ENCODE measurements at regions not wholly inside any gene's neighbourhood (a gene's known extent, or its start where the extent isn't known, plus 50 kb on each side); places are given as distances from the start of the nearest gene placed in this dataset.
"Not testable (repeated sequence)": the region's sequence is repeated elsewhere in the genome, so short reads cannot be mapped to it uniquely, and the experiment has no call there.

DNA sequence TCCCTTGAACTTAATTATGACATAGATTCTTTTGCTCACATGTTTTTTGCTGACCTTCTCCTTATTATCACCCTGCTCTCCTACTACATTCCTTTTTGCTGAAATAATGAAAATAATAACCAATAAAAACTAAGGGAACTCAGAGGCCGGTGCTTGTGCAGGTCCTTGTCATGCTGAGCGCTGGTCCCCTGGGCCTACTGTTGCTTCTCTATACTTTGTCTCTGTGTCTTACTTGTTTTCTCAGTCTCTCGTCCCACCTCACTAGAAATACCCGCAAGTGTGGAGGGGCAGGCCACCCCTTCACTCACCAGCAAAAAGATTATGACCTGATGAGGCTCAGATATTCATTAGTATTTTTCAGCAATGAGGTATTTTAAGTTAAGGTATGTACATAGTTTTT, 3918.8 kb upstream of the OR11H1 start:
- not testable (repeated sequence) for H3K4me1 ChIP-seq (ENCODE audit: control insufficient read depth, low read depth, low read length); H3K27me3 ChIP-seq (ENCODE audit: control insufficient read depth, insufficient read depth, low read length); H3K9ac ChIP-seq (ENCODE audit: low read length); H3K27ac ChIP-seq (ENCODE audit: low read length); H3K4me3 ChIP-seq (ENCODE audit: low read length); H3K36me3 ChIP-seq (ENCODE audit: control insufficient read depth, low read depth, low read length)
- H3K9me3 ChIP-seq (ENCODE audit: control insufficient read depth, low read depth, low read length), result peaks cover 72% of the 10 kb centered on the region

DNA sequence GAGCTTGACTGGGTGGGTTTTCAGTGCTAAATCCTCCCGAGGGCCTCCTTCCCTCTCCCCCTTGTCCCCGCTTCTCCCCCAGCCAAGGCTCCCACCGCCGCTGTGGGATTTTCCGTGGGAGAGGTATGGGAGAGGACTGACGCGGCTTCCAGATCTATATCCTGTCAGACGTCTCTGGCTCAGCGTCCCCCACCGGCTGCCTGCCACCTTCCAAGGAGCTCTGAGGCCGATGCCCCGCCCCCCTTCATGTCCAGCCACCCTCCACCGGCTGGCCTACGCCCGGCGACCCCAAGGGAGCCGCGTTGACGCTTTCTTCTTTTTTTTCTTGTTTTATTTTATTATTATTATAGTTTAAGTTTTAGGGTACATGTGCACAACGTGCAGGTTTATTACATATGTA, 3916.7 kb upstream of the OR11H1 start:
- H3K4me3 ChIP-seq (ENCODE audit: low read length); H3K27me3 ChIP-seq (ENCODE audit: control insufficient read depth, insufficient read depth, low read length); H3K9ac ChIP-seq (ENCODE audit: low read length); H3K36me3 ChIP-seq (ENCODE audit: control insufficient read depth, low read depth, low read length); H3K4me1 ChIP-seq (ENCODE audit: control insufficient read depth, low read depth, low read length); H3K27ac ChIP-seq (ENCODE audit: low read length): not testable (repeated sequence)
- peaks cover 79% of the 10 kb centered on the region for H3K9me3 ChIP-seq (ENCODE audit: control insufficient read depth, low read depth, low read length)

DNA sequence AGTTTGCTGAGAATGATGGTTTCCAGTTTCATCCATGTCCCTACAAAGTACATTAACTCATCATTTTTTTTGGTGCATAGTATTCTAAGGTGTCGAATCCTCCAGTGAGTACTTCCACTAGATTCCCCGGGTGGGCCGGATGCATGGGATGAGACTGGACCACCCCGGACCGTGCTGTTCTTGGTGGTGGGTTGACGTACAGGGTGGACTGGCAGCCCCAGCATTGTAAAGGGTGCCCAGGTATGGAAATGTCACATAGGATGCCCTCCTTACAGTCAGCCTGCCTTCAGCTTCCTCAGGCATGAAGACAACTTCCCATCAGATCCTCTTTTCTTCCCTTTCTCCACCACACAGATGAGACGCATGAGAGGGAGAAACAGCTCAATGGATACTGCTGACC, 3916.1 kb upstream of the OR11H1 start:
- not testable (repeated sequence) for H3K4me1 ChIP-seq (ENCODE audit: control insufficient read depth, low read depth, low read length); H3K4me3 ChIP-seq (ENCODE audit: low read length); H3K9ac ChIP-seq (ENCODE audit: low read length); H3K27ac ChIP-seq (ENCODE audit: low read length); H3K27me3 ChIP-seq (ENCODE audit: control insufficient read depth, insufficient read depth, low read length); H3K36me3 ChIP-seq (ENCODE audit: control insufficient read depth, low read depth, low read length)
- peaks cover 79% of the 10 kb centered on the region for H3K9me3 ChIP-seq (ENCODE audit: control insufficient read depth, low read depth, low read length)

GRCh38 chr22:11613081-11613897, 3914.7 kb upstream of the OR11H1 start:
- H3K9me3 ChIP-seq (ENCODE audit: control insufficient read depth, low read depth, low read length), result peaks cover 76% of the 10 kb centered on the region
- H3K36me3 ChIP-seq (ENCODE audit: control insufficient read depth, low read depth, low read length); H3K4me1 ChIP-seq (ENCODE audit: control insufficient read depth, low read depth, low read length); H3K9ac ChIP-seq (ENCODE audit: low read length); H3K27me3 ChIP-seq (ENCODE audit: control insufficient read depth, insufficient read depth, low read length); H3K27ac ChIP-seq (ENCODE audit: low read length); H3K4me3 ChIP-seq (ENCODE audit: low read length): not testable (repeated sequence)

- Histone ChIP-seq H3K9me3 (ENCODE audit: control insufficient read depth, low read depth, low read length) (peaks cover 75% of the 10 kb centered on the region), H3K27ac (ENCODE audit: low read length) (no peak overlapping the region), H3K36me3 (ENCODE audit: control insufficient read depth, low read depth, low read length) (no peaks in the 10 kb centered on the region), H3K4me1 (ENCODE audit: control insufficient read depth, low read depth, low read length) (no peaks in the 10 kb centered on the region), H3K27me3 (ENCODE audit: control insufficient read depth, insufficient read depth, low read length) (no peaks in the 10 kb centered on the region), H3K4me3 (ENCODE audit: low read length) (no peak overlapping the region), H3K9ac (ENCODE audit: low read length) (no peak overlapping the region)
Measured at GRCh38 chr22:11613898-11614755, 3913.9 kb upstream of the OR11H1 start.

GRCh38 chr22:11614798-11615433, 3913.1 kb upstream of the OR11H1 start:
- H3K9ac ChIP-seq (ENCODE audit: low read length); H3K4me1 ChIP-seq (ENCODE audit: control insufficient read depth, low read depth, low read length); H3K36me3 ChIP-seq (ENCODE audit: control insufficient read depth, low read depth, low read length); H3K27ac ChIP-seq (ENCODE audit: low read length); H3K27me3 ChIP-seq (ENCODE audit: control insufficient read depth, insufficient read depth, low read length); H3K4me3 ChIP-seq (ENCODE audit: low read length): not testable (repeated sequence)
- peaks cover 80% of the 10 kb centered on the region for H3K9me3 ChIP-seq (ENCODE audit: control insufficient read depth, low read depth, low read length)

DNA sequence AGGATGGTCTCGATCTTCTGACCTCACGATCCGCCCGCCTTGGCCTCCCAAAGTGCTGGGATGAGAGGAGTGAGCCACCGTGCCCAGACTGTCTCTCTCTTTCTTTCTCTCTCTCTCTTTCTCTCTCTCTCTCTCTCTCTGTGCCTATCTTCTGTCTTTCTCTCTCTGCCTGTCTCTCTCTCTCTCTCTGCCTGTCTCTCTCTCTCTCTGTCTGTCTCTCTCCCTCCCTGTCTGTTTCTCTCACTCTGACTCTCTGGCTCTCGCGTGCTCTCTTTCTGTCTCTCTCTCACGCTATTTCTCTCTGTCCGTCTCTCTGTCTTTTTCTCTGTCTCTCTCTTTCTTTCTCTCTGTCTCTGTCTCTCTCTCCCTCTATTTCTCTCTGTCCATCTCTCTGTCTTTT, 3911.2 kb upstream of the OR11H1 start:
- no peaks in the 10 kb centered on the region for H3K27me3 ChIP-seq (ENCODE audit: control insufficient read depth, insufficient read depth, low read length)
- H3K9ac ChIP-seq (ENCODE audit: low read length), result no peak overlapping the region
- H3K36me3 ChIP-seq (ENCODE audit: control insufficient read depth, low read depth, low read length), result no peaks in the 10 kb centered on the region
- H3K9me3 ChIP-seq (ENCODE audit: control insufficient read depth, low read depth, low read length), result peaks cover 84% of the 10 kb centered on the region
- H3K4me1 ChIP-seq (ENCODE audit: control insufficient read depth, low read depth, low read length), result no peaks in the 10 kb centered on the region
- H3K4me3 ChIP-seq (ENCODE audit: low read length), result no peak overlapping the region
- no peak overlapping the region for H3K27ac ChIP-seq (ENCODE audit: low read length)

DNA sequence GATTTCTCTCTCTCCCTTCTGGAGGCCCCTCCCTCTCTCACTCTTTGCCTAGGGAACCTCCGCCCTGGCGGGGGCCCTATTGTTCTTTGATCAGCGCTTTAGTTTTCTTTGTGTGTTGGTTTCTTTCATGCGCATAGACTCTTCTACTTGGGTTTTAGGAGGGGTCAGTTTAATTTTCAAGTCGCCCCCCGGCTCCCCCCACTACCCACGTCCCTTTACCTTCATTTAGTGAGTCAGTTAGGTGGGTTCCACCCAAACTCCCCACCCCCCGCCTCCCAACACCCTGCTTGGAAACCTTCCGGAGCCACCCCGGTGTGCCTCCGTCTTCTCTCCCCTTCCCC, 3909.7 kb upstream of the OR11H1 start:
- H3K4me1 ChIP-seq (ENCODE audit: control insufficient read depth, low read depth, low read length); H3K4me3 ChIP-seq (ENCODE audit: low read length); H3K9ac ChIP-seq (ENCODE audit: low read length); H3K27ac ChIP-seq (ENCODE audit: low read length); H3K27me3 ChIP-seq (ENCODE audit: control insufficient read depth, insufficient read depth, low read length); H3K36me3 ChIP-seq (ENCODE audit: control insufficient read depth, low read depth, low read length): not testable (repeated sequence)
- H3K9me3 ChIP-seq (ENCODE audit: control insufficient read depth, low read depth, low read length), result peaks cover 81% of the 10 kb centered on the region

GRCh38 chr22:11618688-11619087, 3909.3 kb upstream of the OR11H1 start:
- not testable (repeated sequence) for H3K27ac ChIP-seq (ENCODE audit: low read length); H3K36me3 ChIP-seq (ENCODE audit: control insufficient read depth, low read depth, low read length); H3K9ac ChIP-seq (ENCODE audit: low read length); H3K4me1 ChIP-seq (ENCODE audit: control insufficient read depth, low read depth, low read length); H3K4me3 ChIP-seq (ENCODE audit: low read length); H3K27me3 ChIP-seq (ENCODE audit: control insufficient read depth, insufficient read depth, low read length)
- H3K9me3 ChIP-seq (ENCODE audit: control insufficient read depth, low read depth, low read length), result peaks cover 81% of the 10 kb centered on the region

DNA sequence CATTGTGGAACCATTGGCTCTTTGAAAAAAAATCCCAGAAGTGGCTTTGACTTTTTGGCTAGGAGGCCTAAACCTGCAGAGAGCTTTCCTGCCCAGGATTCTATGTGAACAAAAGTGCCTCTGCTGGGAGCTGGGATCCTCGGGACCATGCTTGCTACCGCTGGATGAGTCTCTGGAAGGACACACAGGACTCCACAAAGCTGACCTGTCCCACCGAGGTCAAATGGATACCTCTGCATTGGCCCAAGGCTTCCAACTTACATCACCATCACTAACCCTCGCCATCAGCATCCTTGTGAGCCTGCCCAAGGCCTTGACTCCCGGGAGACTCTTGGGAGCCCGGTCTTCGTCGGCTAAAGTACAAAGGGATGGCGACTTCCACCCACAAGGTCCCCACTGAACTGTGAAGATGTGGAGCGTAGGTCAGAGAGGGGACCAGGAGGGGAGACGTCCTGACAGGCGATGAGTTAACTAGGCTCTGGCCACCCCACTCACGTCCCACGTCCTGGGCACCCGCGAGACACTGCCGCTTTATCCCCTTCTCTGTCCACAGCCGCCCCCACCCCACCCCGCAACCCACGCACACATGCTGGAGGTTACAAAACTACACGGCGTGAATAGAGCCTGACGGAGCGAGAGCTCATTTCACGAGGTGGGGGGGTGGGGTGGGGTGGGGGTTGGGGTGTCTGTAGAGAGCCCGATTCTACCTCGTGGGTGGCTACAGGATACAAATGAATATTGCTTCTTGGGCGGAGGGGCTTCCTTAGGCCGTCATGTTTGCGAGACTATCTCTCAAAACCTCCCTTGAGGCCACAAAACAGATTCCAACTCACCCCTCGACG, 3906.8 kb upstream of the OR11H1 start:
- not testable (repeated sequence) for H3K4me3 ChIP-seq (ENCODE audit: low read length); H3K9ac ChIP-seq (ENCODE audit: low read length); H3K4me1 ChIP-seq (ENCODE audit: control insufficient read depth, low read depth, low read length); H3K27ac ChIP-seq (ENCODE audit: low read length); H3K27me3 ChIP-seq (ENCODE audit: control insufficient read depth, insufficient read depth, low read length); H3K36me3 ChIP-seq (ENCODE audit: control insufficient read depth, low read depth, low read length)
- peaks cover 81% of the 10 kb centered on the region for H3K9me3 ChIP-seq (ENCODE audit: control insufficient read depth, low read depth, low read length)

- not testable (repeated sequence) for H3K27me3 ChIP-seq (ENCODE audit: control insufficient read depth, insufficient read depth, low read length); H3K9ac ChIP-seq (ENCODE audit: low read length); H3K27ac ChIP-seq (ENCODE audit: low read length); H3K4me3 ChIP-seq (ENCODE audit: low read length); H3K36me3 ChIP-seq (ENCODE audit: control insufficient read depth, low read depth, low read length); H3K4me1 ChIP-seq (ENCODE audit: control insufficient read depth, low read depth, low read length)
- H3K9me3 ChIP-seq (ENCODE audit: control insufficient read depth, low read depth, low read length), result peaks cover 77% of the 10 kb centered on the region
Measured at GRCh38 chr22:11622774-11623173, 3905.2 kb upstream of the OR11H1 start.

Measured in iPS-18a (cell line).